Common myeloid progenitor, CD34-positive (primary cell): ENCODE measurements at regions not wholly inside any gene's neighbourhood (a gene's known extent, or its start where the extent isn't known, plus 50 kb on each side); places are given as distances from the start of the nearest gene placed in this dataset.

Experiments
- CTCF ChIA-PET: fragments of 350-600 bp; sonication (Branson Sonifier 250); formaldehyde crosslinking; loops from one replicate; lab custom pipeline; 2021; ENCODE audit warnings: antibody characterized with exemption; lab: Charles Lee
- POLR2A ChIA-PET: fragments of 350-600 bp; sonication (Branson Sonifier 250); formaldehyde crosslinking; loops from one replicate; lab custom pipeline; 2021; ENCODE audit warnings: antibody characterized with exemption; lab: Charles Lee
- DNase-seq, 3 donors: peaks; one replicate each; pipeline versions ENCODE4 v3.0.0 to v3.0.0-alpha.2; 2013
- H3K27ac ChIP-seq, 2 experiments: 1 replicate in 1 of 2; 2 replicates in 1 of 2; pipeline ENCODE4 v1.7.0; 2013; ENCODE audit warnings: inconsistent platforms in 2 of 2, low read length in 2 of 2, mild to moderate bottlenecking in 2 of 2, low read depth in 1 of 2, moderate library complexity in 1 of 2; ENCODE audit not compliant: severe bottlenecking in 2 of 2, insufficient read depth in 1 of 2, poor library complexity in 1 of 2
- H3K27me3 ChIP-seq, 5 experiments: replicated peaks in 2 of 5; 1 replicate in 3 of 5; 2 replicates in 2 of 5; pipeline versions ENCODE4 v1.6.1 to v1.7.0; 2013; ENCODE audit warnings: low read length in 4 of 5, mild to moderate bottlenecking in 2 of 5, moderate library complexity in 2 of 5, inconsistent platforms in 1 of 5; ENCODE audit not compliant: insufficient read depth in 5 of 5, control insufficient read depth in 4 of 5
- H3K36me3 ChIP-seq, 4 experiments: 1 replicate in 2 of 4; 2 replicates in 2 of 4; pipeline versions ENCODE4 v1.6.1 to v1.7.0; 2013; ENCODE audit warnings: low read length in 3 of 4, control low read depth in 1 of 4, mild to moderate bottlenecking in 1 of 4; ENCODE audit not compliant: control insufficient read depth in 4 of 4, insufficient read depth in 4 of 4
- H3K4me1 ChIP-seq, 4 experiments: 1 replicate in 3 of 4; 2 replicates in 1 of 4; pipeline versions ENCODE4 v1.6.1 to v1.7.1; 2013; ENCODE audit warnings: low read length in 3 of 4, mild to moderate bottlenecking in 3 of 4, control low read depth in 1 of 4, inconsistent platforms in 1 of 4, moderate library complexity in 1 of 4; ENCODE audit not compliant: control insufficient read depth in 4 of 4, insufficient read depth in 4 of 4; ENCODE audit errors: control extremely low read depth in 1 of 4
- H3K4me3 ChIP-seq, 7 experiments: 1 replicate in 4 of 7; 2 replicates in 3 of 7; pipeline versions ENCODE4 v1.5.1 to v1.7.0; 2013; ENCODE audit warnings: mild to moderate bottlenecking in 7 of 7, low read length in 6 of 7, moderate library complexity in 6 of 7, inconsistent platforms in 2 of 7, low read depth in 2 of 7, control low read depth in 1 of 7; ENCODE audit not compliant: insufficient read depth in 4 of 7, control insufficient read depth in 1 of 7; ENCODE audit errors: extremely low read depth in 1 of 7
- H3K9me3 ChIP-seq, 5 experiments: 1 replicate in 4 of 5; 2 replicates in 1 of 5; pipeline versions ENCODE4 v1.6.1 to v1.7.1; 2013; ENCODE audit warnings: low read length in 4 of 5, mild to moderate bottlenecking in 2 of 5, inconsistent platforms in 1 of 5, low read depth in 1 of 5, moderate library complexity in 1 of 5; ENCODE audit not compliant: control insufficient read depth in 4 of 5, insufficient read depth in 2 of 5; ENCODE audit errors: control extremely low read depth in 1 of 5
- WGBS: methylation state at CpG from one replicate; pipeline ENCODE4 v1.1.5; 2013; ENCODE audit not compliant: insufficient coverage; 5-methylcytosine and 5-hydroxymethylcytosine counted together

- no peak for DNase-seq
Measured at GRCh38 chr9:95580812-95581761, 64.3 kb upstream of the PTCH1 start.

GRCh38 chr9:95574866-95575553 is 58.2 kb upstream of the PTCH1 start:
- WGBS: 93% methylated on average over 10 of the region's 14 CpGs
- no peak for DNase-seq
- POLR2A ChIA-PET: no interaction called here

More at GRCh38 chr9:95580812-95581761, 64.3 kb upstream of the PTCH1 start:
- POLR2A ChIA-PET: no interaction called here
- Histone ChIP-seq H3K4me3 (no peak overlapping the region), H3K4me1 (no peaks in the 10 kb centered on the region), H3K9me3 (peaks cover 0 to 2% (median 0%) of the 10 kb centered on the region in 5 experiments), H3K36me3 (no peaks in the 10 kb centered on the region), H3K27me3 (peaks cover 0 to 29% (median 3%) of the 10 kb centered on the region in 5 experiments), H3K27ac (no peak overlapping the region)
- CTCF ChIA-PET: no interaction called here
- 93% methylated on average over 14 of the region's 22 CpGs for WGBS

GRCh38 chr9:95574176-95574575 is 57.4 kb upstream of the PTCH1 start:
- 59% methylated on average over 9 of the region's 16 CpGs for WGBS
- H3K27ac ChIP-seq: no peak overlapping the region
- H3K36me3 ChIP-seq: no peaks in the 10 kb centered on the region
- CTCF ChIA-PET: no interaction called here
- no peak for DNase-seq
- POLR2A ChIA-PET: no interaction called here
- peaks cover 0 to 57% (median 17%) of the 10 kb centered on the region in 5 experiments for H3K27me3 ChIP-seq
- H3K4me1 ChIP-seq: peaks cover 0 to 3% (median 2%) of the 10 kb centered on the region in 4 experiments
- H3K9me3 ChIP-seq: peaks cover 0 to 2% (median 0%) of the 10 kb centered on the region in 5 experiments
- H3K4me3 ChIP-seq: no peak overlapping the region

More at GRCh38 chr9:95574866-95575553, 58.2 kb upstream of the PTCH1 start:
- Histone ChIP-seq H3K4me1 (peaks cover 0 to 2% (median under 1%) of the 10 kb centered on the region in 4 experiments), H3K27ac (no peak overlapping the region), H3K4me3 (no peak overlapping the region), H3K36me3 (no peaks in the 10 kb centered on the region), H3K27me3 (peaks cover 0 to 51% (median 17%) of the 10 kb centered on the region in 5 experiments), H3K9me3 (peaks cover 0 to 2% (median 0%) of the 10 kb centered on the region in 5 experiments)
- CTCF ChIA-PET: no interaction called here

- H3K36me3 ChIP-seq: no peaks in the 10 kb centered on the region
- peaks cover 0 to 64% (median 17%) of the 10 kb centered on the region in 5 experiments for H3K27me3 ChIP-seq
- POLR2A ChIA-PET: no interaction called here
- CTCF ChIA-PET: interaction anchor here (0.9 kb wide), 1 partner anchor 11 kb away, joined by 3 read pairs; no protein-coding TSS in a partner anchor
- H3K4me1 ChIP-seq: peaks cover 0 to 3% (median 2%) of the 10 kb centered on the region in 4 experiments
- DNase-seq: no peak
- WGBS: 83% methylated on average over 7 of the region's 8 CpGs
- H3K9me3 ChIP-seq: peaks cover 0 to 2% (median 0%) of the 10 kb centered on the region in 5 experiments
- H3K4me3 ChIP-seq: no peak overlapping the region
- no peak overlapping the region for H3K27ac ChIP-seq
Measured at GRCh38 chr9:95573463-95573862, 56.7 kb upstream of the PTCH1 start.

GRCh38 chr9:95572381-95573151 is 55.8 kb upstream of the PTCH1 start:
- Histone ChIP-seq H3K27ac (no peak overlapping the region), H3K36me3 (no peaks in the 10 kb centered on the region), H3K9me3 (peaks cover 0 to 2% (median 0%) of the 10 kb centered on the region in 5 experiments), H3K4me1 (peaks cover 0 to 3% (median 2%) of the 10 kb centered on the region in 4 experiments), H3K27me3 (peaks cover 0 to 68% (median 16%) of the 10 kb centered on the region in 5 experiments), H3K4me3 (no peak overlapping the region)
- POLR2A ChIA-PET: no interaction called here
- no peak for DNase-seq
- CTCF ChIA-PET: interaction anchor here (0.9 kb wide), 1 partner anchor 10 kb away, joined by 3 read pairs; no protein-coding TSS in a partner anchor
- 87% methylated on average over 23 of the region's 25 CpGs for WGBS

GRCh38 chr9:95570646-95571045 is 53.9 kb upstream of the PTCH1 start:
- CTCF ChIA-PET: no interaction called here
- Histone ChIP-seq H3K4me3 (no peak overlapping the region), H3K36me3 (no peaks in the 10 kb centered on the region), H3K27ac (no peak overlapping the region), H3K9me3 (peaks cover 0 to 2% (median 0%) of the 10 kb centered on the region in 5 experiments), H3K27me3 (peaks cover 0 to 73% (median 16%) of the 10 kb centered on the region in 5 experiments), H3K4me1 (peaks cover 0 to 3% (median 2%) of the 10 kb centered on the region in 4 experiments)
- 17% methylated on average over 8 of the region's 11 CpGs for WGBS
- POLR2A ChIA-PET: no interaction called here
- DNase-seq: peak in 2 of 3 donors; percentile 3 to 4
